A204.1 (cell line): ENCODE measurements at regions not wholly inside any gene's neighbourhood (a gene's known extent, or its start where the extent isn't known, plus 50 kb on each side); places are given as distances from the start of the nearest gene placed in this dataset.
"Not testable (repeated sequence)": the region's sequence is repeated elsewhere in the genome, so short reads cannot be mapped to it uniquely, and the experiment has no call there.

Source experiments
- FAIRE-seq: peaks from 2 replicates; lab custom pipeline; 2012; peaks lifted over from hg19 to GRCh38; lab: Jason Lieb, UNC

DNA sequence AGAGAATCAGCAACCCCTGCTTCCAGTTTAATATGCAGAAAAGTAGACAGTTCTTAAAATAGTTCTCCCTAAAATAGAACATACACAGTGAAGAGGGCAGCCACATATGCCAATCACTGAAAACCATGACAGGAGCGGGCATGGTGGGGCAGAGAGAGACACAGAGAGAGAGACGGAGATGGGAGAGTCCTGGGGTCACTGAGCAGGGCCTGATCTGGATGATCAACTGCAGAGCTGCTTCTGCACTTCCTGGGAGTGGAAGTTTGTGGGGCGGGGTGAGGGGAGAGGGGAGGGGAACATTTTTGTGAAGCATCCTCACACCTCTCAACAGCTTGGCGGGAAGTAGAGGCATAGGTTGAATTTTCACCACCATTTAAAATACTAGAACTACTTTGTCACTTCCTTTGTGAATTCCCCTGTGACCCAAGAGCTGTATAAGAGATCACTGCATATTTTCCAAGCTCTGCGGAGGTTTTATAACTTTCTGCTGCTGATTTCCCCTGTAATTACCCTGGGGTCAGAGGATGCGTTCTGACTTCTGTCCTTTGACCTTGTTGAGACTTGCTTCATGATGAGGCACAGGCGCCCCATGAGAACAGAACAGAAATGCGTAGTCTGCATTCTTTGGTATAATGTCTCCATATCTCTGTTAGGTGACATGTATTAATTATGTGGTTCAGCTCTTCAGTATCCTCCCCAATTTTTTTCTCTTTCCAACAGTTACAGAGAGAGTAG, 419.4 kb downstream of the BRD1 start:
- no peak for FAIRE-seq

GRCh38 chr22:49406879-49407587, 420.6 kb downstream of the BRD1 start:
- FAIRE-seq, result no peak

DNA sequence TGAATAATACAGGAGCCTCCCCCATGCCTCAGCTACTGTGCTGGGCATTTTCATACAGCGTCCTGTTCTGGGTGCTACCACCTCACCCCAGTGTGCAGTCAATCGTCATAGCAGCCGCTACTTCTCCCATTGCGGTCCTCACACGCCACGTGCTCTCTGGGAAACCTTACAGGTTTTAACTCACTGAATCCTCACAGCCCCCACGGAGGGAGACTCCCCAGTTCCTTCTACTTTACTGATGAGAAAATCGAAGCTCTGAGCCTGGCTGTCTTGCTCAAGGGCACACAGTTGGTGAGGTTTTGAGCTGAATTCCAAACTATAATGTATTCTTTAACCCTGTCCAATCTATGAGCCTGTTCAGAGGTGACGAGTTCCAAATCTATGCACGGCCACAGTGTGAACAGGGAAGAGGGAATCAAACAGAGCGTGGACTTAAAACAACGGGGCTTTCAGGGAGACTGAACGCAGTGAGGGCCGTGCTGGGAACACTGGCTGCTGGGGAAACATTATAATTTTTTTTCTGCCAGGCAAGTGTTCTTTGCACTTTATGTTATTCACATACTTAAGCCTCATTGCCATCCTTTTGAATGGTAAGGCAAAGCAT, 421.5 kb downstream of the BRD1 start:
- no peak for FAIRE-seq

DNA sequence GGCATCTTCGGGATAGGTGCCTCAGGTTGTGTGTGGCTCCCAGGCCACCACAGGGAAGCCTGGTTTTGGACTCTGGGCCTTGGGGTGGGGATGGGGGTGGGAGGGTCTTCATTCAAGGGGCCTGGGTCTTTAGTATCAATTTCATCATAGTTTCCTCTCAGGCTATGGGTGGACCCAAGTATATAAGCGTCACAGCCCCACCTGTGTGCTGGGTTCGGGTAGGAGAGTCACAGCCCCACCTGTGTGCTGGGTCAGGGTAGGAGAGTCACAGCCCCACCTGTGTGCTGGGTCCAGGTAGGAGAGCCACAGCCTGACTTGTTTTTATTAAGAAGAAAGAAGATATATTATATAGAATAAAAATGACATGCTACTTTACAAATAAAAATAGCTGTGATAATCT, 422.1 kb downstream of the BRD1 start:
- no peak for FAIRE-seq

DNA sequence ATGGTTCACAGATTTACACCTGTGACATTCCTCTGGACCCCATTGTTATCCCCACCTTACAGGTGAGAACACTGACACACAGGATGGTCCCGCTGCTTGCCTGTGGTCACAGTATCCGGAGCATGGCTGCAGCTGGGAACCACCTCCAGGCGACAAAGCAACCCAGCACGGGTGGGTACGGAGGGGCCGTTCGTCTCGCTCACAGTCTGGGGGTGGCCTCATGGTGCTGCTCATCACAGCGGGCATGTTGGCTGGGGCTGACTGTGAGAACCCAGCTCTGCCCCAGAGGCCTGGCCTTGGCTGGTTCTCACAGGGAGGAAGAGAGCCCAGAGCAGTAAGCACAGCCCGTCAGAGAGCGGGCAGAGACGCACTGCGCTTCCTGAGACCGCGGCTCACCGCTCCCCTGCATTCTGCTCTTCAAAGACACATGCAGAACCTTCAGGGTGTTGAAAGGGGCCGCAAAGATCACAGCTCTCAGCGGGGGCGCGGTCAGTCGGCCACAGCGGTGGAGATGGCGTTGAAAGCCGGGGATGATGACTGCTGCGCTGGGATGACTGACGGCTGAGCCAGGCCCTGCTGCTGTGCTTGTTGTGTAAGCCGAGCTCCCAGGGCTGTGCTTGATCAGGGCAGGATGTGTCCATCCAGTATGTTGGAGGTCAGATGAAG, 423.0 kb downstream of the BRD1 start:
- no peak for FAIRE-seq

DNA sequence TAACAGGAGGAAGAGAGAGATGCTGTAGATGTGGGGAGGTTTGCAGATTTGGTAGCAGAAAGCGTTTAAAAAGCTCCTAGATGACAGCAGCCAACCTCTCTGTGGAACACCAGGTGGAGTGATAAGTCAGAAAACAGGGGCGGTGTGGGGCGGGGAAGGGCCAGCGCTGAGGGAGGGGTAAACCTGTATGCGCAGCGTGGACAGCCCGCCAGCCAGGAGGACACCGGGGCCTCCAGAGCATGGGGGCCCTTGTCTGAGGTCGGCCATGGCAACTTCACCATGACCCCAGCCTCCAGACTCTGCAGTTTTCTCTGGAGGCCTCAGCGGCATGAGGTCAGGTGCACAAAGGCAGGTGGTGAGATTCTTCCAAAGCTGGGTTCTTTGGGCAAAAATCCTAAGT, 423.7 kb downstream of the BRD1 start:
- FAIRE-seq, result no peak

GRCh38 chr22:49403102-49403501, 424.6 kb downstream of the BRD1 start:
- FAIRE-seq, result no peak

DNA sequence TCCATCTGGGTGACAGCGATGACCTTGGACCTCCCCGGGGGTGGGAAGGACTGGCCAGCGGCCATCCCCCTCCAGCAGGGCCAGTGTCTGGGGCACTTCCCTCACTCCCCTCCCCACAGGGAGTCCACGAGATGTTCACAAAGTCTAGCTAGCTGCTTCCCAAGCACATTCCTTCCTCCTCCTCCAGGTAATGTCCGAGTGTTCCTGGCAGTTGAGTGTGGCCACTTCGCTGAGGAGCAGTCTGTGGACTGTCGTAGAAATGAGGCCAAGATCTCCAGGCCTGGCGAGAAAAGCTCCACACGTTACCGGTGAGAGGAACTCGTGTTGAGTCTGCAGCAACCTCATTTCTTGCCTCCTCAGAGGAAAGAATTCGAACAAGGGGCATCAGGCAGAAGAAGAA, 425.5 kb downstream of the BRD1 start:
- FAIRE-seq, result no peak

DNA sequence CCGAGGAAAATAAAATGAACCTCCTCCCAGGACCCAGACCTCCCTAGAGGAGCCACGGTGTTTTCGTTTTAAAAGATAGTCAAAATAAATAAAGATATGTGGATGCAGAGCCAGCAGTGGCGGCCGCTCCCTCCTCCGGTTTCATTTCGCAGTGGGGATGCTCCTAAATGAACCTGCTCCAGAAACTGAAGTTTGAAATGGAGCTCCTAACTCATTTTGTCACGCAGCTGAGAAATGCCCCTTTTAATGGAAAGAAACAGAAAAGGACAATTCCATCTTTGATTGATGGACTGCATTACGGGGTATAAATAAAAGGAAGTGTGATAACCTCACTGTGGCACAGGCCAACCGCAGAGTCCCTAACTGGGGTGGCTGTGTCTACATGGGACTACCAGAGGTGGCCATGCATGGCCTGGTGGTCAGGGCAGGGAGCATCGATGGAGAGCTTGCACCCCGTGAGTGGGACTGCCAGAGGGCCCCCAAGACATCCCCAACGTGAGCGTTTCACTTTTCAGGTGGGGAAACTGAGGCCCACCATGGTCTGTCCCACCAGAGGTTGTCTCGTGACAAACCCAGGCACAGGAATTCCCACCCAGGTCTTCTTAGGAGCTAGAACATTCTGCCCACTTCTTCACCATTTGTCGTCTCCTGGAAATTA, 426.6 kb downstream of the BRD1 start:
- no peak for FAIRE-seq

- FAIRE-seq, result no peak
Measured at GRCh38 chr22:49400136-49400940, 427.3 kb downstream of the BRD1 start.

- FAIRE-seq, result no peak
Measured at GRCh38 chr22:49398646-49399045, 429.0 kb downstream of the BRD1 start.

- FAIRE-seq, result no peak
Measured at GRCh38 chr22:49398115-49398514, 429.6 kb downstream of the BRD1 start.

DNA sequence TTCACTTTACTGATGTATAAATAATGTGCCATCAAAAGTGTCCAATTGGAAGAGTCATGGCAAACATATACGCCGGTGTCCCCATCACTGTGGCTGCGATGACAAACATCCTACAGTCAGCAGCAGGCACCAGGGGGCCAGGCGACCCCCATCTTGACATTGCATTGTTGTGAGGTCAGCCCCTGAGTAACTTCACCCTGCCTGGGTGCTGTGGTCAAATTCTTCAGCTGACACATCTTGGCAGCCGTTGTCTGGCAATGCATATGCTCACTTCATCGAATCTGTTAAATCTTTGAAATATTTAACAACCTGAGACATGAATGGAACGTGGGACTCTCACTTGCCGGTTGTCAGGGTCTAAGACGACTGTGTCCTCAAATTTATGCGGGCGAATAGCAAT, 430.9 kb downstream of the BRD1 start:
- FAIRE-seq, result no peak

DNA sequence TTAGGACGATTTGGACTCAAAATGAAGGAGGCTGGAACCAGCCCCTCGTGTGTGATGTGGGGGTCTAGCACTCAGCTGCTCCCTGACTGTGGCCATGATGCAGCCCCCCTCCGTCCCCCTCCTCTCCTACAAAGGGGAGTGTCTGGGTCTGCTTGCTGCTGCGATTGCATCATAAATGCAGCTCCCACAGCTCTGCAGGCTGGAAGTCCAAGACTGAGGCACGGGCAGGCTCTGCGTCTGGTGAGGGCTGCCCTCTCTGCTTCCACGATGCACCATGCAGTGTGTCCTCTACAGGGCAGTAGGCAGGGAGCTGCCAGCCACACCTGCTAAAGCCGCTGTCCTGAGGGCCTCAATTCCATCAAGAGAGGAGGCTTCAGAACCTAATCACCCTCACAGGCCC, 432.1 kb downstream of the BRD1 start:
- FAIRE-seq, result no peak

- not testable (repeated sequence) for FAIRE-seq
Measured at GRCh38 chr22:49395062-49395461, 432.6 kb downstream of the BRD1 start.

GRCh38 chr22:49394116-49394785, 433.4 kb downstream of the BRD1 start:
- no peak for FAIRE-seq

GRCh38 chr22:49393526-49393925, 434.1 kb downstream of the BRD1 start:
- FAIRE-seq, result no peak

GRCh38 chr22:49392841-49393510, 434.7 kb downstream of the BRD1 start:
- FAIRE-seq, result no peak

- no peak for FAIRE-seq
Measured at GRCh38 chr22:49392247-49392646, 435.4 kb downstream of the BRD1 start.

GRCh38 chr22:49391436-49391835, 436.2 kb downstream of the BRD1 start:
- no peak for FAIRE-seq

- peak; percentile 84 for FAIRE-seq
Measured at GRCh38 chr22:49390954-49391353, 436.7 kb downstream of the BRD1 start.
